Mucosa of descending colon (tissue), 3 donors: ENCODE measurements at regions not wholly inside any gene's neighbourhood (a gene's known extent, or its start where the extent isn't known, plus 50 kb on each side); places are given as distances from the start of the nearest gene placed in this dataset.
A peak's percentile ranks its signal among the peaks of the same experiment; 100 is the strongest.

ENCODE experiments used
- ATAC-seq: fragments of 200-7000 bp; cut with Tn5 transposase; one replicate; pipeline ENCODE4 v1.9.1; 2020; ENCODE audit warnings: mild to moderate bottlenecking, moderate library complexity
- DNase-seq, 3 donors: peaks; one replicate each; pipeline ENCODE4 v3.0.0-alpha.2; 2020
- H3K36me3 ChIP-seq: fragments of 200-600 bp; one replicate; pipeline ENCODE4 v1.8.0; 2021; ENCODE audit warnings: low read depth, mild to moderate bottlenecking
- H3K4me1 ChIP-seq: fragments of 200-600 bp; one replicate; pipeline ENCODE4 v1.8.0; 2021; ENCODE audit warnings: low read depth, mild to moderate bottlenecking
- H3K4me3 ChIP-seq: fragments of 200-600 bp; one replicate; pipeline ENCODE4 v1.8.0; 2021; ENCODE audit warnings: mild to moderate bottlenecking
- H3K9me3 ChIP-seq: fragments of 200-600 bp; one replicate; pipeline ENCODE4 v1.8.0; 2021; ENCODE audit warnings: mild to moderate bottlenecking
- intact Hi-C, 2 donors: fragments of 100-400 bp; cut with DNase I in 1 of 2; cut with micrococcal nuclease in 1 of 2; formaldehyde crosslinking; loops; one replicate each; pipeline versions ENCODE4 v1.11.0 to v1.11.1; 2022; cut with DNase I, micrococcal nuclease
- TF ChIP-seq, protein P1 (sequence below): fragments of 200-600 bp; IDR thresholded peaks from one replicate; pipeline ENCODE4 v1.8.0; 2022; ENCODE audit warnings: antibody characterized with exemption, mild to moderate bottlenecking
- donor health status: DM: no; HTN: no; CAD: no; lungs with moderate emphysema.
- donor health status: DM: no; HTN: no; CAD: no.
- donor health status: DM: no; HTN: yes; CAD: no.

DNA sequence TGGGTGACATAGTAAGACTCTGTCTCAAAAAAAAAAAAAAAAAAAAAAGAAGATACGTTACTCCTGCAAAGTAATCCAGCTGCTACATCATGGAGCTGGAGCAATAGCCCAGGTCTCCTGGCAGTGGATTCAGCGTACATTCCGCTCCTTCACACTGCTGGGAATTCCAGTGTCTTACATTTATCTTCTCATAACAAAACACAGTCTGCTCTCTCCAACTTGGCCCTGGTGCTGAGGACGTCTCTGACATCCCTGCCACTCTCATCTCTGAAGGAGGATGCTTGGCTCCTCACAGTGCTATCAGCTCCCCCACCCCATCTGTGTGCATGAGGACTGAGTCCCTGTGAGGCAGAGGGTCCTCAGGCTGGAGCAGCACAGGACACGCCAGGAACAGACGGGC, 529.8 kb downstream of the CD83 start:
- ATAC-seq (no peak), DNase-seq (no peak)
- intact Hi-C loops, result no loop called here

DNA sequence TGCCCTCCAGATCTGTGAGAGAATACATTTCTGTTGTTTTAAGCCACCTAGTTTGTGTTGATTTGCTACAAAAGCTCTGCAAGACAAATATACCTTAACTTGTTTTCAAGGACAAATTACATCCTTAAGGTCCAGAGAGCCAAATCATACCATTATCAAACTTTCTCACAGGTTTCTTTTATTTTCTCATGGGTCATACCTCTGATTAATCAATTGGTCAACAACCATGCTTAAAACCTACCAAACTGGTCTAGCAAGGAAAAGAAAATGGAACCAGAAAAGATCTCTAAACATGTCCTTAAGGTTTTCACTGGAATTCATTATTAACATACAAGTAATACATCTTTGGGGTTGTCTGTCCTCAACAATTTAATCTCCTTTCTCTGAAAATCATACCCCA, 535.0 kb downstream of the CD83 start:
- Histone ChIP-seq H3K36me3 (no peaks in the 10 kb centered on the region), H3K4me3 (no peak overlapping the region), H3K9me3 (no peaks in the 10 kb centered on the region), H3K4me1 (peaks cover 6% of the 10 kb centered on the region)
- TF ChIP-seq, protein P1, sequence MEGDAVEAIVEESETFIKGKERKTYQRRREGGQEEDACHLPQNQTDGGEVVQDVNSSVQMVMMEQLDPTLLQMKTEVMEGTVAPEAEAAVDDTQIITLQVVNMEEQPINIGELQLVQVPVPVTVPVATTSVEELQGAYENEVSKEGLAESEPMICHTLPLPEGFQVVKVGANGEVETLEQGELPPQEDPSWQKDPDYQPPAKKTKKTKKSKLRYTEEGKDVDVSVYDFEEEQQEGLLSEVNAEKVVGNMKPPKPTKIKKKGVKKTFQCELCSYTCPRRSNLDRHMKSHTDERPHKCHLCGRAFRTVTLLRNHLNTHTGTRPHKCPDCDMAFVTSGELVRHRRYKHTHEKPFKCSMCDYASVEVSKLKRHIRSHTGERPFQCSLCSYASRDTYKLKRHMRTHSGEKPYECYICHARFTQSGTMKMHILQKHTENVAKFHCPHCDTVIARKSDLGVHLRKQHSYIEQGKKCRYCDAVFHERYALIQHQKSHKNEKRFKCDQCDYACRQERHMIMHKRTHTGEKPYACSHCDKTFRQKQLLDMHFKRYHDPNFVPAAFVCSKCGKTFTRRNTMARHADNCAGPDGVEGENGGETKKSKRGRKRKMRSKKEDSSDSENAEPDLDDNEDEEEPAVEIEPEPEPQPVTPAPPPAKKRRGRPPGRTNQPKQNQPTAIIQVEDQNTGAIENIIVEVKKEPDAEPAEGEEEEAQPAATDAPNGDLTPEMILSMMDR, result no peak
- intact Hi-C loops, result no loop called here
- no peak for ATAC-seq
- DNase-seq, result no peak

More for the DNA sequence above, 529.8 kb downstream of the CD83 start:
- Histone ChIP-seq H3K4me1 (no peaks in the 10 kb centered on the region), H3K9me3 (no peaks in the 10 kb centered on the region), H3K36me3 (no peaks in the 10 kb centered on the region), H3K4me3 (no peak overlapping the region)
- TF ChIP-seq, protein P1, result no peak

DNA sequence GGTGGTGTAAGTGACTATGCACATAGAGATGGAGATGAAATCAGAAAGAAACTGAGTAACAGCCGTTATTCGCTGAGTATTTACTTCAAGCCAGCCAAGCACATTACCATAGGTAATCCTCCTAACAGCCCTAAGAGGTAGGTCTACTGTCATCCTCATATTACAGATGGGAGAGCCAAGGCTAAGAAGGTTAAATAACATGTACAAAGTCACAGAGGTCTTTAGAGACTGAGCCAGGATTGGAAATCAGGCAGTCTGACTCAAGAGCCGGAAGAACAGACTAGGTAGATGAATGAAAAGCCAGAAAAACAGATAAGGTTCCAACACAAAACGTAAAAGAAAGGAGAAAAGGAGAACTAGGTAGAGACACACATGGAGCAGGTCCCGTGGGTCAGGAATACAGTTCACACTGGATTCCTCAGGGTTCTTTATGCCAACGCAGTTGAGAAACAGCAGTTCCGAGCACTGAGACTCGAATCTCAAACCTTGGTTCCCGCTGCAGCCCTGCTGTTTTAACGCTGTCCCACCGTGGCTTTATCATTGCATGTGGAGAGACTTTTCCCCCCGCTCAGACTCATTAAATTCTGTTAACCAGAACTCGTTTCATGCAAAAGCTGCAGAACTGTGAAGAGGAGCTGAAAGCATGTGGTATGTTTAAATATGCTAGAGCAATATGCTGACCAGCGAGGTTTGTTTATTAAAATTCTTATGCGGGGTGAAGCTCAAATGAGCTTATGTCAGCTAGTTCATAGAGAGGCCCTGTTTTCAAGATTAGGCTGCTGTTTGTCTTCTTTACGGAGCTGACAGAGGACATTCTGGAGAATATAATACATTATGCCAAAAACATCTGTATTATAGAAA, 537.9 kb downstream of the CD83 start:
- no peak for ATAC-seq
- no peaks in the 10 kb centered on the region for H3K9me3 ChIP-seq
- H3K4me3 ChIP-seq, result no peak overlapping the region
- no peak for DNase-seq
- intact Hi-C loops, result no loop called here
- peaks cover 6% of the 10 kb centered on the region for H3K4me1 ChIP-seq
- TF ChIP-seq, protein P1, result no peak
- no peaks in the 10 kb centered on the region for H3K36me3 ChIP-seq

DNA sequence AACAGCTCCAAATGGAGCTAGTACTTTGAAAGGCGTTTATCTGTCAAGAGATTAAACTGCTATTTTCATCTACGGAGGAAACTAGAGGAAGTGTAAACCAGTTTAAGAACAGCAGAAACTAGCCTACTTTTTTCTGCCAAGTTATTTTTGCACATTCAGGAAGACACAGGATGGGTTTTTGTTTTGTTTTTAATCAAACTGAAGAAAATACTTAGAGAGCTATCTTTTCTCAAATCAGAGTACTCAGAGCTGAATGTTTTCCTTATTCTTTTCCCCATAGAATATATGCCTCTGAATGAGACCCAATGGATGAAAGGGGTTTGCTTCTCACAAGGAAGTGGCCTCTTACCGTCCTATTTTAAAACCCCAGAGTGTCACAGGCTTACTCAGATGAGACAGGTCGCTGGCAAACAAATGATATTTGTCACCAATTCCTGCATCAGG, 538.5 kb downstream of the CD83 start:
- peaks cover 6% of the 10 kb centered on the region for H3K4me1 ChIP-seq

DNA sequence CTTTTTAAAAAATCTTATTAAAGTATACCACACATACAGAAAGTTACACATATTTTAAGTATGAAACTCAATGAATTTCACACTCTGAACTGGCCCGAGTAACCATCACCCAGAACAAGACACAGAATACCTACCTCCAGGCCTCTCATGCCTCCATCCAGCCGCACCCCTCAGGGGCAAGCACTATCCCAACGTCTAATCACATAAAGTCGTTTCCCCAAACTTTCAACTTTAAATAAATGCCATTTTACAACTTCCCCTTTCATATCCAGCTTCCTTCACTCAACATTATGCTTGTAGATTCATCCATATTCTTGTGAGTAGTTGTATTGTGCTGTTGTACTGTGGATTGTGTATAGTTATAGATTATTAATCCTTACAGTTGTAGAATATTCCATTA, 539.1 kb downstream of the CD83 start:
- Histone ChIP-seq H3K36me3 (no peaks in the 10 kb centered on the region), H3K4me3 (no peak overlapping the region), H3K9me3 (no peaks in the 10 kb centered on the region), H3K4me1 (peaks cover 6% of the 10 kb centered on the region)
- intact Hi-C loops, result no loop called here
- ATAC-seq (no peak), DNase-seq (no peak)
- TF ChIP-seq, protein P1, result no peak

More for the DNA sequence above, 538.5 kb downstream of the CD83 start:
- no peaks in the 10 kb centered on the region for H3K36me3 ChIP-seq
- TF ChIP-seq, protein P1, result no peak
- DNase-seq (no peak), ATAC-seq (peak; percentile 47)
- no peak overlapping the region for H3K4me3 ChIP-seq
- intact Hi-C loops, result no loop called here
- no peaks in the 10 kb centered on the region for H3K9me3 ChIP-seq
